ENCODE measurements at regions not wholly inside any gene's neighbourhood (a gene's known extent, or its start where the extent isn't known, plus 50 kb on each side); places are given as distances from the start of the nearest gene placed in this dataset.

DNA sequence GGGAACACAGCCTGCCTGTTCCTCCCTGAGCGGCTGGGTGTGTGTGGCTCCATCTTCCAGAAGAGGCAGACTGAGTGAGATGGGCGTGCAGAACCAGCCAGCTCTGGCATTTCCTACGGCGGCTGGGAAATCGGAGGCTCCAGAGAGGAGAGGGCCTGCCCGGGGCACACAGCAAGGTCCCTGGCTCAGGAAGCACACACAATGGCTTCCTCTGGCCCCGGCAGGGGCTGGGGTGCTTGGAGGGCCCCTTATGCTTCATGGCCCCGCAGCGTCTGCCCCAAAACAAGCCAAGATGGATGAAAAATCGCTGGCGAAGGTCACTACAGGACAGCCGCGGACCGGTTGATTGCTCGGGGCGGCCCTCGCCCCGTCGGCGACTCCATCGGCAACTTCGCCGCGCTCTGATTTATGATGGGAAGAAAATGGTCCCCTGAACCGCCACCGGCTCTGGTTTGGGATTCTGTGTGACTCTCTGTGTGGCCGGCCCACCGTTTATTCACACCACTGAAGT lies 191.5 kb upstream of the C14orf180 start:
- TF ChIP-seq, protein P1, sequence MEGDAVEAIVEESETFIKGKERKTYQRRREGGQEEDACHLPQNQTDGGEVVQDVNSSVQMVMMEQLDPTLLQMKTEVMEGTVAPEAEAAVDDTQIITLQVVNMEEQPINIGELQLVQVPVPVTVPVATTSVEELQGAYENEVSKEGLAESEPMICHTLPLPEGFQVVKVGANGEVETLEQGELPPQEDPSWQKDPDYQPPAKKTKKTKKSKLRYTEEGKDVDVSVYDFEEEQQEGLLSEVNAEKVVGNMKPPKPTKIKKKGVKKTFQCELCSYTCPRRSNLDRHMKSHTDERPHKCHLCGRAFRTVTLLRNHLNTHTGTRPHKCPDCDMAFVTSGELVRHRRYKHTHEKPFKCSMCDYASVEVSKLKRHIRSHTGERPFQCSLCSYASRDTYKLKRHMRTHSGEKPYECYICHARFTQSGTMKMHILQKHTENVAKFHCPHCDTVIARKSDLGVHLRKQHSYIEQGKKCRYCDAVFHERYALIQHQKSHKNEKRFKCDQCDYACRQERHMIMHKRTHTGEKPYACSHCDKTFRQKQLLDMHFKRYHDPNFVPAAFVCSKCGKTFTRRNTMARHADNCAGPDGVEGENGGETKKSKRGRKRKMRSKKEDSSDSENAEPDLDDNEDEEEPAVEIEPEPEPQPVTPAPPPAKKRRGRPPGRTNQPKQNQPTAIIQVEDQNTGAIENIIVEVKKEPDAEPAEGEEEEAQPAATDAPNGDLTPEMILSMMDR (IDR thresholded peaks at IDR 0.05) = no peak
- TF ChIP-seq POLR2A (IDR thresholded peaks at IDR 0.05) = no peak
